Effector memory CD4-positive, alpha-beta T cell (primary cell): ENCODE measurements at regions not wholly inside any gene's neighbourhood (a gene's known extent, or its start where the extent isn't known, plus 50 kb on each side); places are given as distances from the start of the nearest gene placed in this dataset.

Source experiments
- DNase-seq, 3 donors: peaks; one replicate each; pipeline ENCODE4 v3.0.0-alpha.2; 2020
- H3K27ac ChIP-seq: 2 replicates; pipeline ENCODE4 v1.7.0; 2013; ENCODE audit warnings: mild to moderate bottlenecking, low read length, moderate library complexity; ENCODE audit not compliant: insufficient read depth, poor library complexity, severe bottlenecking
- H3K27me3 ChIP-seq: replicated peaks from 2 replicates; pipeline ENCODE4 v1.7.0; 2013; ENCODE audit warnings: mild to moderate bottlenecking, low read length; ENCODE audit not compliant: insufficient read depth, control insufficient read depth, poor library complexity, severe bottlenecking
- H3K36me3 ChIP-seq: 2 replicates; pipeline ENCODE4 v1.7.0; 2013; ENCODE audit warnings: mild to moderate bottlenecking, low read length, moderate library complexity; ENCODE audit not compliant: control insufficient read depth, insufficient read depth
- H3K4me1 ChIP-seq: 2 replicates; pipeline ENCODE4 v1.7.0; 2013; ENCODE audit warnings: low read length, mild to moderate bottlenecking; ENCODE audit not compliant: control insufficient read depth, insufficient read depth, poor library complexity, severe bottlenecking
- H3K4me3 ChIP-seq: 2 replicates; pipeline ENCODE4 v1.7.0; 2013; ENCODE audit warnings: low read length, low read depth, mild to moderate bottlenecking; ENCODE audit not compliant: insufficient read depth, poor library complexity, severe bottlenecking
- H3K9me3 ChIP-seq: 2 replicates; pipeline ENCODE4 v1.7.0; 2013; ENCODE audit warnings: mild to moderate bottlenecking, low read length, moderate library complexity; ENCODE audit not compliant: control insufficient read depth

DNA sequence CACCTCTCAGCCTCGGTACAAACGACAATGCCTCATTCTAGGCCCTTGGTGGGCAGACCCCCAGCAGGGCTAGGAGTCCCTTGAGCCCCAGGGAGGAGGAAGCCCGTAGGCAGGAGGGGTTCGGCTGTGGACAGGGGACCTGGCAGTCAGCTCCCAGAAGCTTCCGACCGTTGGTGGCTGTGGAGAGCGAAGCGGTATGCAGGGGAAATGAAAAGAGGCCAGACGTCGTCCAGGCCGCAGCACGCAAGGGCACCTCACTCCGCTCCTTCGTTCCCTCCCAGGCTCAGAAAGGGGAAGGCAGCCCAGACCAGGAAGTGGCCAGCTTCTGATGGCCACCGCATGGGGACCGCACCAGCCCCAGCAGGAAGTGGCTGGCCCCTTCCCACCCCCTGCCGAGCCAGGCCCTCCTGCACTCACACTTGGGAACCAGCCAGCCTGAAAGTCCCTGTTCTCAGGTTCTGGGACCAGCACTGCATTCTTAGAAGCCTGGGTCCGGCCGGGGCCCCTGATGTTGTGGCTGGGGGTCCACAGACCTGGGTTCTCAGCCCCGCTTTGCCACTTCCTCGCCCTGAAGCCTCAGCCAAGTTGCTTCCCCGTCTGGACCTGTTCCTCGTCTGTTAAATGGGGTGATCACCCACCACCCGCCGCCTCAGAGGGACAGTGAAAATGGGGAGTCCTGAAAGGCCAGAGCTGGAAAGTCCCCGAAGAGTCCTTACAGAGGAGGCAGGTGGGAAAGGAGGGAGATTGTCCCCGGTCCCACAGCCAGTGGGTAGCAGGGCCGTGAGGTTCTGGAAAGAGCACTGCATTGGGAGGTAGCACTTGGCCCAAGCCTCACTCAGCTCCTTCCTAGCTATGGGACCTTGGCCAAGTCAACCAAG, 104.0 kb upstream of the RUNX3 start:
- Histone ChIP-seq H3K36me3 (no peaks in the 10 kb centered on the region), H3K4me3 (no peak overlapping the region), H3K27ac (peak overlapping the region; percentile 58), H3K9me3 (no peaks in the 10 kb centered on the region), H3K27me3 (no peaks in the 10 kb centered on the region), H3K4me1 (peaks cover 68% of the 10 kb centered on the region)
- no peak for DNase-seq

DNA sequence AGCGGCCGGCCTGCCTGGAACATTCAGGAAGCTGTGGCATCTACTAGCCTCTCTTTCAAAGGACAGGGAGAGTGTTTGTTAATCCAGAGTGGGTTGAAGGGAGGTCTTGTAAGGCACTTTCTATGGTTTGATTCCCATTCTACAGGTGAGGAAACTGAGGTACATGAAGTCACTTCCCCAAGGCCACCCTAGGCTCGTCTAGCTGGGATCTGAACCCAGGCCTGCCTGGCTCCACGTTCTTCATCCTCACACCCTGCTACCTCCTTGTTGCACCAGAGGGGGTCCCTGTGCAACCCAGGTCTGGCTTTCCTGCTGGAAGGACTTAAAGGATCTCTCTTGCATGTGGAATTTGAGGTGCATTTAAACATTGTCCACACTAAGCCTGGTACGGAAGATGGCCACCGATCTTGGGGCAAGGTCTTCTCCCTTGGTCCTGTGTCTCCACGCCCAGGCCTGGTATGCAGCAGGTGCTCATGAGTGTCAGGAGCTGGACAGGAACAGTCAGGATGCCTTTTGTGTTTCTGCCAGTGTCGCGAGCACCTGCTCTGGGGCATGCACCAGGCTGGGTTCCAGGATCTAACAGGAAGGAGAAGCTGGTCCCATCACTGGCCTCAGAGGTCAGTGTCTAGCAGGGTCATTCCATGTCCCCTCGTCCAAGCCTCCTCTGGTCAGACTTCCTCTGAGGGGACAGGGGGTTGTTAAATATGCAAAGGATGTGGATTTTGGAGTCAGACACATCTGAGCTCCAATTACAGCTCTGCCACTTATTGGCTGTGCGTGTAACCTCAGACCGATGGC, 103.2 kb upstream of the RUNX3 start:
- H3K4me1 ChIP-seq, result peaks cover 76% of the 10 kb centered on the region
- no peaks in the 10 kb centered on the region for H3K27me3 ChIP-seq
- no peaks in the 10 kb centered on the region for H3K9me3 ChIP-seq
- H3K36me3 ChIP-seq, result no peaks in the 10 kb centered on the region
- H3K27ac ChIP-seq, result peak overlapping the region; percentile 58
- DNase-seq, result no peak
- H3K4me3 ChIP-seq, result no peak overlapping the region

DNA sequence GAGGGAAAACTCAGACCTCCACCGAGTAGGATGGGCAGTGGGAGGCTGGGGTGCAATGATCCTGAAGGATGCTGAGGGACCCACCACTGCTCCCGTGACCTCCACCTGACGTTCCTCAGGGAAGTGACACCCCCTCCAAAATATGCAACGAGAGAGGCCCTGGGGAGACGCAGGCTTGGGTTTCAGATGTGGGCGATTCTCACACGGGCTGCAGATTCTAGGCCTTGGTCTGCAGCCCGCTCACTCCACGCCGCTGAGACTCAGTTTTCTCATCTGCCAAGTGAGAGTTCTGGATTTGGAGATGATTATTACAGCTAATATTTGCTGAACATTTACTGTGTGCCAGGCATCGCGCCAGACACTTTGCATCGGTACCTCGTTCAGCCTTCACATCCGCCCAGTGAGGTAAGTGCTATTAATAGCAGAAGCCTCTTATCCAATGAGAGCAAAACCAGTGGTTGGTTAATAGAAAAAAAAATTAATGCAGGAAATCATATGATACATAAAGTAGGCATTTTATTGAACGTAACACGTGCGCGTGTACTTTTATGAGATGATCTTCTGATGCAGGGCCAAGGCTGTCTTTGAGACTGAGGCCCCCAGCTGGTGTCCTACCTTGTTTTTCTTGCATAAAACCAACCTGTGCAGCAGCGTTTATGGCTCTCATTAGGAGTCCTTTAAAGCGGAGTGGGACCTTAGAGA, 102.0 kb upstream of the RUNX3 start:
- H3K9me3 ChIP-seq, result no peaks in the 10 kb centered on the region
- H3K4me3 ChIP-seq, result no peak overlapping the region
- H3K36me3 ChIP-seq, result no peaks in the 10 kb centered on the region
- DNase-seq, result peak; percentile 65 to 68 (median 65)
- peaks cover 76% of the 10 kb centered on the region for H3K4me1 ChIP-seq
- peak overlapping the region; percentile 79 for H3K27ac ChIP-seq
- no peaks in the 10 kb centered on the region for H3K27me3 ChIP-seq

DNA sequence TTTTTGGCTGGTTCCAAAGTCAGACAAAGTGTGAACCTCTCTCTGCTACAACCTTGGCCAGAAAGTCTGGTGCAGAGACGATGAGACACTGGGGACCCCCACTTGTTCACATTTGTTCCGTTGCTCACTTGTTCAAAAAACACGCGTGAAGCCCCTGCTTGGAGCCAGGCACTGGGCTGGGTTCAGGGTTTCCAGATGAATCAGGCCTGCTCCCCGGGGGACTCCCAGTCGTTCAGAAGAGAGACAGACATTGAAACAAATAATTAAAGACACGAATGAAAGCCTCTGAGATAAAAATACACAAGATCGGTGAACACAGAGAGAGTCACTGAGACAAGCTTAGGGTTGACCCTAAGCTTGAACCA, 101.5 kb upstream of the RUNX3 start:
- Histone ChIP-seq H3K9me3 (no peaks in the 10 kb centered on the region), H3K4me3 (no peak overlapping the region), H3K27me3 (no peaks in the 10 kb centered on the region), H3K27ac (peak overlapping the region; percentile 79), H3K36me3 (no peaks in the 10 kb centered on the region), H3K4me1 (peaks cover 71% of the 10 kb centered on the region)
- DNase-seq, result peak in 2 of 3 donors; percentile 31 to 52

DNA sequence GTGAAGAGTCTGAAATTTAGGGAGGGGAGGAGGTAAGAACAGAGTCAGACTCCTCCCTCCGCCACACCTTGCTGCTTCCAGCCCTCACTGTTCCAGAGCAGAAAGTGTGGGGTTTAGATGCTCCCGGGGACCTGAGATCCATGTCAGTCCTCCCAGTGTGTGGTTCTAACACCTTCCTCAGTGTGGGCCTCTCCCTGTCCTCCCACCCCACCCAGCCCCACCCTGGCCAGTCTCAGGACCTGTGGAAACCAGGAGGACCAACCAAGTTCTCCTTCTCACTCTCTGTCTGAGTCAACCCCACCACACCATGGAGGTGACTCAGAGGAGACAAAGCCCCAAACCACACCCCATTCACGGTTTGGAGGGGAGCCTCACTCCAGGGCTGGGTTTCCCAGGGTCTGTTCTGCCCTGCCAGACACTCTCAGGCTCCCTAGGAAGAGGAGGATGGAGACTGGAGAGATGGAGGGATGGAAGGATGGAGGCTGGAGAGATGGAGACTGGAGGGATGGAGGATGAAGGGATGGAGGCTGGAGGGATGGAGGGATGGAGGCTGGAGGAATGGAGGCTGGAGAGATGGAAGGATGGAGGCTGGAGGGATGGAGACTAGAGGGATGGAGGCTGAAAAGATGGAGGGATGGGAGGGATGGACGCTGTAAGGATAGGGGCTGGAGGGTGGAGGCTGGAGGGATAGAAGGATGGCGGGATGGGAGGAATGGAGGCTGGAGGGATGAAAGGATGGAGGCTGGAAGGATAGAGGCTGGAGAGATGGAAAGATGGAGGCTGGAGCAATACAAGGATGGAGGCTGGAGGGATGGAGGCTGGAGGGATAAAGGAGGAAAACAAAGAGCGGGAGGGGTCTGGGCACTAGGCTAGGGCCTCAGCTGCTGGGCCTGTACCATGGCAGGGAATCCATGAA, 100.9 kb upstream of the RUNX3 start:
- Histone ChIP-seq H3K27me3 (no peaks in the 10 kb centered on the region), H3K9me3 (no peaks in the 10 kb centered on the region), H3K36me3 (no peaks in the 10 kb centered on the region), H3K4me3 (no peak overlapping the region), H3K27ac (peak overlapping the region; percentile 79), H3K4me1 (peaks cover 71% of the 10 kb centered on the region)
- peak; percentile 49 to 75 (median 73) for DNase-seq

DNA sequence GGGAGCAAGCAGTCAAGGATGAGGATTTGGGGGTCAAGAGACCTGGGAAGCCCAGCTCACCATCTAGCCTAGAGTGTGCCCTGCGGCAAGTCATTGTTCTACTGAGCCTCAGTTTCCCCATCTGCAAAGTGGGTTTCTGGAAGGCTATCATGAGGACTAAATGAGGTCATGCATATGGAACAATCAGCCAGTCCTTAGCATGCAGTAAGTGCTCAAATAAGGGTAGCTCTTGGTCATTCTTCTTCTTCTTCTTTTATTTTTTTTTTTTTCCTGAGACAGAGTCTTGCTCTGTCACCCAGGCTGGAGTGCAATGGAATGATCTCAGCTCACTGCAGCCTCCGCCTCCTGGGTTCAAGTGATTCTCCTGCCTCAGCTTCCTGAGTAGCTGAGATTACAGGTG, 99.9 kb upstream of the RUNX3 start:
- Histone ChIP-seq H3K9me3 (no peaks in the 10 kb centered on the region), H3K27me3 (no peaks in the 10 kb centered on the region), H3K4me1 (peaks cover 79% of the 10 kb centered on the region), H3K4me3 (no peak overlapping the region), H3K36me3 (no peaks in the 10 kb centered on the region), H3K27ac (no peak overlapping the region)
- no peak for DNase-seq

DNA sequence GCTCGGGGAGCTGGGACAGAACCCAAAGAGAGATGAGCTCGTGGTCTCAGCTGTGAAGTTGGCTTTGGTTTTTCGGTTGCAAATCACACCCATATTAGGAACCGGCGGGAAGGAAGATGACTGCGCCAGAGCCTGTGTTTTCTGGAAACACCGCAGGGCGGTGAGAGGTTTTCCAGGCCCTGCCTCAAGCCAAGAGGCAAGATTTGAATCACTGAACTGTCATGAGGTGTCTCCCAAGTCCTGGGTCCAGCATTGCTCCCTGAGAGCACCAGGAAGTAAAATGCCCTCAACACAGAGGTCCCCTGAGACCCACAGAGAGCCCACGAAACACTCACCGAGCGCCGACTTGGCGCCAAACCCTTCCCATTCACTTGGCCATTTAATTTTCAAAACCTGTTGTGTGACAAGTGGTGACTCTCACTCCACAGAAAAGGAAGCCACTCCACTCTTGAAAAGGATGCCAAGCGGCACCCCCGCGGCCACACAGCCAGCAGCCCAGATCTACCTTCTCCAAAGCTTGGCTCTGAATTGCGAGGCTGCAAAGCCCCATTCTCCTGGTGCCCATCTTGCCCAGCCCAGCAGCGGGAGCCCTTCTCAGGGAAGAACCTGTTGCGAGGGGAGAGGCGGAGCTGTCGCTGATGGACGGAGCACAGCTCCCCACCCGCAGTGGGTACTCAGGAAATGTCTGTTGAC, 99.0 kb upstream of the RUNX3 start:
- DNase-seq, result no peak
- Histone ChIP-seq H3K4me1 (peaks cover 79% of the 10 kb centered on the region), H3K36me3 (no peaks in the 10 kb centered on the region), H3K4me3 (peak overlapping the region; percentile 7), H3K27ac (peak overlapping the region; percentile 19), H3K27me3 (no peaks in the 10 kb centered on the region), H3K9me3 (no peaks in the 10 kb centered on the region)

DNA sequence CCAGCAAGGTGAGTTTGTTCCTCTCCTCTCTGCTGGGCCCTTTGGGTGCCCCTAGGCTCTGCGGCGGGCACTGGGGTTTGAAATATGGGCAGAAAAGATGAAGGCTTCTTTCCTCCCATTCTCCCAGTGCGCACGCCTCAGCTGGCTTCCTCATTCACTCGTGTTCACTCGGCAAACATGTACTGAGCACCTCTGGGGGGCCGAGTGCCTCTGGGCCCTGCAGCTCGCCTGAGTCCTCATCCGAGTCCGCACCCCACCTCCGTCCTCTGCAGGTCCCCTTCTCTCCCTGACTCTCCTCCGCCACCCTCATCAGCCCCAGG, 98.5 kb upstream of the RUNX3 start:
- DNase-seq, result no peak
- Histone ChIP-seq H3K9me3 (no peaks in the 10 kb centered on the region), H3K27me3 (no peaks in the 10 kb centered on the region), H3K27ac (peak overlapping the region; percentile 19), H3K4me1 (peaks cover 79% of the 10 kb centered on the region), H3K4me3 (no peak overlapping the region), H3K36me3 (no peaks in the 10 kb centered on the region)
